Lower leg skin (tissue), 3 donors: ENCODE measurements at regions not wholly inside any gene's neighbourhood (a gene's known extent, or its start where the extent isn't known, plus 50 kb on each side); places are given as distances from the start of the nearest gene placed in this dataset.

Experiments used
- POLR2A ChIP-seq, 2 donors: fragments of 450-650 bp; IDR thresholded peaks; one replicate each; pipeline ENCODE4 v1.6.1; 2016 to 2017; ENCODE audit warnings: antibody characterized with exemption in 2 of 2, mild to moderate bottlenecking in 1 of 2, moderate library complexity in 1 of 2
- TF ChIP-seq, protein P1 (sequence below), 3 donors: fragments of 450-650 bp; IDR thresholded peaks; one replicate each; pipeline ENCODE4 v1.5.1; 2016; ENCODE audit warnings: antibody characterized with exemption in 3 of 3, mild to moderate bottlenecking in 3 of 3, moderate library complexity in 2 of 3

DNA sequence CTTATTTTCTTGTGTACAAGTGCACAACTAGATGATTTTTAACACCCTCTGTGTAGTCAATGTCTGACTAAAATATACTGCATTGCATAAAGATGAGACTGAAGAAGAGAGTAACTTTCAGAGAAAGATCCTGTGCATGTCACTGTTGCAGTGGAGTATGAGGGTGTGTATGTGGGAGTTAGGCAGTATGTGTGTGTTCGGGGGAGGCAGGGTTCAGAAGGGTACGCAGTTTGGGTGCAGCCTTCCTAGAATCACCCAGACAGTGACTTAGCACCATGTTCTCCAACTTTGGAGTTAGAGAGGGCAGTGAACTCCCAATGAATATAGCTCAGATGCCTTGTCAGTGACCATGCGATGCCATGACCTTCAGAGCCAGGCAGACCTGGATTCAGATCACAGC is 84.6 kb downstream of the LRATD1 start:
- no peak for TF ChIP-seq POLR2A (IDR thresholded peaks at IDR 0.05)
- TF ChIP-seq, protein P1, sequence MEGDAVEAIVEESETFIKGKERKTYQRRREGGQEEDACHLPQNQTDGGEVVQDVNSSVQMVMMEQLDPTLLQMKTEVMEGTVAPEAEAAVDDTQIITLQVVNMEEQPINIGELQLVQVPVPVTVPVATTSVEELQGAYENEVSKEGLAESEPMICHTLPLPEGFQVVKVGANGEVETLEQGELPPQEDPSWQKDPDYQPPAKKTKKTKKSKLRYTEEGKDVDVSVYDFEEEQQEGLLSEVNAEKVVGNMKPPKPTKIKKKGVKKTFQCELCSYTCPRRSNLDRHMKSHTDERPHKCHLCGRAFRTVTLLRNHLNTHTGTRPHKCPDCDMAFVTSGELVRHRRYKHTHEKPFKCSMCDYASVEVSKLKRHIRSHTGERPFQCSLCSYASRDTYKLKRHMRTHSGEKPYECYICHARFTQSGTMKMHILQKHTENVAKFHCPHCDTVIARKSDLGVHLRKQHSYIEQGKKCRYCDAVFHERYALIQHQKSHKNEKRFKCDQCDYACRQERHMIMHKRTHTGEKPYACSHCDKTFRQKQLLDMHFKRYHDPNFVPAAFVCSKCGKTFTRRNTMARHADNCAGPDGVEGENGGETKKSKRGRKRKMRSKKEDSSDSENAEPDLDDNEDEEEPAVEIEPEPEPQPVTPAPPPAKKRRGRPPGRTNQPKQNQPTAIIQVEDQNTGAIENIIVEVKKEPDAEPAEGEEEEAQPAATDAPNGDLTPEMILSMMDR (IDR thresholded peaks at IDR 0.05): no peak
